ENCODE measurements at regions not wholly inside any gene's neighbourhood (a gene's known extent, or its start where the extent isn't known, plus 50 kb on each side); places are given as distances from the start of the nearest gene placed in this dataset.

GRCh38 chr5:8316608-8317280, 447.8 kb downstream of the MTRR start:
- no peak for DNase-seq
- H3K27ac ChIP-seq (ENCODE audit: low read length) = no peak overlapping the region
- no peaks in the 10 kb centered on the region for H3K36me3 ChIP-seq (ENCODE audit: control insufficient read depth in 2 of 2, extremely low read depth in 1 of 2, insufficient read depth in 1 of 2, low read length in 1 of 2)
- CTCF ChIA-PET = no interaction called here
- WGBS (ENCODE audit: insufficient coverage) = 30% methylated on average over 3 of the region's 6 CpGs
- H3K9me3 Mint-ChIP-seq = peaks cover 2 to 17% (median 5%) of the 10 kb centered on the region in 3 donors
- no peaks in the 10 kb centered on the region for H3K4me1 Mint-ChIP-seq
- H3K36me3 Mint-ChIP-seq = no peaks in the 10 kb centered on the region
- no peaks in the 10 kb centered on the region for H3K27me3 Mint-ChIP-seq
- no peak overlapping the region for H3K4me3 ChIP-seq (ENCODE audit: control insufficient read depth in 1 of 2, extremely low read depth in 1 of 2, low read length in 1 of 2)
- no peak overlapping the region for H3K4me3 Mint-ChIP-seq
- POLR2A ChIA-PET = no interaction called here
- ATAC-seq (replicated peaks in 1 of 4) = no peak
- H3K4me1 ChIP-seq (ENCODE audit: control insufficient read depth in 1 of 2, extremely low read depth in 1 of 2, insufficient read depth in 2 of 2, low read length in 2 of 2) = no peaks in the 10 kb centered on the region
- no peak overlapping the region for H3K27ac Mint-ChIP-seq
- no peaks in the 10 kb centered on the region for H3K27me3 ChIP-seq (replicated peaks in 1 of 2; ENCODE audit: control insufficient read depth in 2 of 2, extremely low read depth in 1 of 2, insufficient read depth in 2 of 2, low read length in 1 of 2)
- H3K9me3 ChIP-seq = no peaks in the 10 kb centered on the region

- Histone ChIP-seq H3K4me3 (ENCODE audit: control insufficient read depth in 1 of 2, extremely low read depth in 1 of 2, low read length in 1 of 2) (no peak overlapping the region), H3K27ac (ENCODE audit: low read length) (no peak overlapping the region), H3K36me3 (ENCODE audit: control insufficient read depth in 2 of 2, extremely low read depth in 1 of 2, insufficient read depth in 1 of 2, low read length in 1 of 2) (no peaks in the 10 kb centered on the region), H3K9me3 (no peaks in the 10 kb centered on the region), H3K4me1 (ENCODE audit: control insufficient read depth in 1 of 2, extremely low read depth in 1 of 2, insufficient read depth in 2 of 2, low read length in 2 of 2) (no peaks in the 10 kb centered on the region), H3K27me3 (replicated peaks in 1 of 2; ENCODE audit: control insufficient read depth in 2 of 2, extremely low read depth in 1 of 2, insufficient read depth in 2 of 2, low read length in 1 of 2) (no peaks in the 10 kb centered on the region)
- Mint-ChIP-seq H3K27me3 (no peaks in the 10 kb centered on the region), H3K27ac (no peak overlapping the region), H3K4me1 (no peaks in the 10 kb centered on the region), H3K36me3 (no peaks in the 10 kb centered on the region), H3K9me3 (peaks cover 3 to 16% (median 5%) of the 10 kb centered on the region in 3 donors), H3K4me3 (no peak overlapping the region)
- ChIA-PET CTCF (no interaction called here), POLR2A (no interaction called here)
- ATAC-seq (replicated peaks in 1 of 4) (no peak), DNase-seq (no peak)
- WGBS (ENCODE audit: insufficient coverage) = 81% methylated on average over 4 of the region's 6 CpGs
These were observed 448.4 kb downstream of the MTRR start for GRCh38 chr5:8317335-8317734.

- no peaks in the 10 kb centered on the region for H3K4me1 Mint-ChIP-seq
- no peaks in the 10 kb centered on the region for H3K36me3 Mint-ChIP-seq
- H3K36me3 ChIP-seq (ENCODE audit: control insufficient read depth in 2 of 2, extremely low read depth in 1 of 2, insufficient read depth in 1 of 2, low read length in 1 of 2) = no peaks in the 10 kb centered on the region
- POLR2A ChIA-PET = no interaction called here
- no peaks in the 10 kb centered on the region for H3K4me1 ChIP-seq (ENCODE audit: control insufficient read depth in 1 of 2, extremely low read depth in 1 of 2, insufficient read depth in 2 of 2, low read length in 2 of 2)
- no peaks in the 10 kb centered on the region for H3K9me3 ChIP-seq
- no peak overlapping the region for H3K27ac ChIP-seq (ENCODE audit: low read length)
- DNase-seq (no peak), ATAC-seq (replicated peaks in 1 of 4) (no peak)
- no peaks in the 10 kb centered on the region for H3K27me3 ChIP-seq (replicated peaks in 1 of 2; ENCODE audit: control insufficient read depth in 2 of 2, extremely low read depth in 1 of 2, insufficient read depth in 2 of 2, low read length in 1 of 2)
- no peak overlapping the region for H3K4me3 Mint-ChIP-seq
- H3K9me3 Mint-ChIP-seq = peaks cover 5 to 13% (median 5%) of the 10 kb centered on the region in 3 donors
- CTCF ChIA-PET = interaction anchor here in 1 of 2 donors (0.5 kb wide), 1 partner anchor 8 kb away, joined by 3 read pairs; no protein-coding TSS in a partner anchor
- H3K27ac Mint-ChIP-seq = no peak overlapping the region
- no peaks in the 10 kb centered on the region for H3K27me3 Mint-ChIP-seq
- H3K4me3 ChIP-seq (ENCODE audit: control insufficient read depth in 1 of 2, extremely low read depth in 1 of 2, low read length in 1 of 2) = no peak overlapping the region
These were observed 451.3 kb downstream of the MTRR start for GRCh38 chr5:8320244-8320643.

GRCh38 chr5:8321272-8321671, 452.3 kb downstream of the MTRR start:
- ATAC-seq (replicated peaks in 1 of 4) (no peak), DNase-seq (no peak)
- no peaks in the 10 kb centered on the region for H3K36me3 ChIP-seq (ENCODE audit: control insufficient read depth in 2 of 2, extremely low read depth in 1 of 2, insufficient read depth in 1 of 2, low read length in 1 of 2)
- WGBS (ENCODE audit: insufficient coverage) = no CpG with 5 or more reads among the region's 1 CpG
- Mint-ChIP-seq H3K4me3 (no peak overlapping the region), H3K9me3 (peaks cover 5 to 13% (median 5%) of the 10 kb centered on the region in 3 donors), H3K27ac (no peak overlapping the region), H3K4me1 (no peaks in the 10 kb centered on the region), H3K27me3 (no peaks in the 10 kb centered on the region), H3K36me3 (no peaks in the 10 kb centered on the region)
- H3K9me3 ChIP-seq = no peaks in the 10 kb centered on the region
- POLR2A ChIA-PET = no interaction called here
- CTCF ChIA-PET = interaction anchor here in 1 of 2 donors (0.6 kb wide), 1 partner anchor 1372 kb away, joined by 3 read pairs; no protein-coding TSS in a partner anchor
- H3K27me3 ChIP-seq (replicated peaks in 1 of 2; ENCODE audit: control insufficient read depth in 2 of 2, extremely low read depth in 1 of 2, insufficient read depth in 2 of 2, low read length in 1 of 2) = no peaks in the 10 kb centered on the region
- no peaks in the 10 kb centered on the region for H3K4me1 ChIP-seq (ENCODE audit: control insufficient read depth in 1 of 2, extremely low read depth in 1 of 2, insufficient read depth in 2 of 2, low read length in 2 of 2)
- H3K4me3 ChIP-seq (ENCODE audit: control insufficient read depth in 1 of 2, extremely low read depth in 1 of 2, low read length in 1 of 2) = no peak overlapping the region
- H3K27ac ChIP-seq (ENCODE audit: low read length) = no peak overlapping the region

GRCh38 chr5:8322484-8322883, 453.5 kb downstream of the MTRR start:
- Mint-ChIP-seq H3K9me3 (peaks cover 1 to 10% (median 5%) of the 10 kb centered on the region in 3 donors), H3K27ac (no peak overlapping the region), H3K4me1 (no peaks in the 10 kb centered on the region), H3K36me3 (no peaks in the 10 kb centered on the region), H3K4me3 (no peak overlapping the region), H3K27me3 (no peaks in the 10 kb centered on the region)
- no peaks in the 10 kb centered on the region for H3K9me3 ChIP-seq
- H3K4me1 ChIP-seq (ENCODE audit: control insufficient read depth in 1 of 2, extremely low read depth in 1 of 2, insufficient read depth in 2 of 2, low read length in 2 of 2) = no peaks in the 10 kb centered on the region
- WGBS (ENCODE audit: insufficient coverage) = no CpG with 5 or more reads among the region's 2 CpGs
- CTCF ChIA-PET = no interaction called here
- H3K36me3 ChIP-seq (ENCODE audit: control insufficient read depth in 2 of 2, extremely low read depth in 1 of 2, insufficient read depth in 1 of 2, low read length in 1 of 2) = no peaks in the 10 kb centered on the region
- POLR2A ChIA-PET = no interaction called here
- no peak overlapping the region for H3K4me3 ChIP-seq (ENCODE audit: control insufficient read depth in 1 of 2, extremely low read depth in 1 of 2, low read length in 1 of 2)
- DNase-seq (no peak), ATAC-seq (replicated peaks in 1 of 4) (no peak)
- no peaks in the 10 kb centered on the region for H3K27me3 ChIP-seq (replicated peaks in 1 of 2; ENCODE audit: control insufficient read depth in 2 of 2, extremely low read depth in 1 of 2, insufficient read depth in 2 of 2, low read length in 1 of 2)
- H3K27ac ChIP-seq (ENCODE audit: low read length) = no peak overlapping the region

GRCh38 chr5:8327016-8327415, 458.1 kb downstream of the MTRR start:
- CTCF ChIA-PET = no interaction called here
- no peaks in the 10 kb centered on the region for H3K27me3 ChIP-seq (replicated peaks in 1 of 2; ENCODE audit: control insufficient read depth in 2 of 2, extremely low read depth in 1 of 2, insufficient read depth in 2 of 2, low read length in 1 of 2)
- H3K9me3 Mint-ChIP-seq = peaks cover 0 to 8% (median 7%) of the 10 kb centered on the region in 3 donors
- no peaks in the 10 kb centered on the region for H3K4me1 ChIP-seq (ENCODE audit: control insufficient read depth in 1 of 2, extremely low read depth in 1 of 2, insufficient read depth in 2 of 2, low read length in 2 of 2)
- peaks cover 0 to under 1% of the 10 kb centered on the region in 2 donors for H3K27me3 Mint-ChIP-seq
- H3K9me3 ChIP-seq = no peaks in the 10 kb centered on the region
- H3K4me3 ChIP-seq (ENCODE audit: control insufficient read depth in 1 of 2, extremely low read depth in 1 of 2, low read length in 1 of 2) = no peak overlapping the region
- no peaks in the 10 kb centered on the region for H3K4me1 Mint-ChIP-seq
- DNase-seq (no peak), ATAC-seq (replicated peaks in 1 of 4) (no peak)
- no peak overlapping the region for H3K27ac Mint-ChIP-seq
- WGBS (ENCODE audit: insufficient coverage) = 100% methylated on average over 1 of the region's 4 CpGs
- POLR2A ChIA-PET = no interaction called here
- no peak overlapping the region for H3K27ac ChIP-seq (ENCODE audit: low read length)
- H3K4me3 Mint-ChIP-seq = no peak overlapping the region
- no peaks in the 10 kb centered on the region for H3K36me3 Mint-ChIP-seq
- H3K36me3 ChIP-seq (ENCODE audit: control insufficient read depth in 2 of 2, extremely low read depth in 1 of 2, insufficient read depth in 1 of 2, low read length in 1 of 2) = no peaks in the 10 kb centered on the region

GRCh38 chr5:8329773-8330172, 460.8 kb downstream of the MTRR start:
- CTCF ChIA-PET = no interaction called here

More at GRCh38 chr5:8329773-8330172, 460.8 kb downstream of the MTRR start:
- POLR2A ChIA-PET = no interaction called here
- no peak overlapping the region for H3K27ac ChIP-seq (ENCODE audit: low read length)
- no peaks in the 10 kb centered on the region for H3K36me3 ChIP-seq (ENCODE audit: control insufficient read depth in 2 of 2, extremely low read depth in 1 of 2, insufficient read depth in 1 of 2, low read length in 1 of 2)
- Mint-ChIP-seq H3K27ac (no peak overlapping the region), H3K4me3 (no peak overlapping the region), H3K27me3 (peaks cover 0 to 4% of the 10 kb centered on the region in 2 donors), H3K4me1 (no peaks in the 10 kb centered on the region), H3K36me3 (no peaks in the 10 kb centered on the region), H3K9me3 (peaks cover 0 to 10% (median 6%) of the 10 kb centered on the region in 3 donors)
- no peaks in the 10 kb centered on the region for H3K9me3 ChIP-seq
- H3K4me1 ChIP-seq (ENCODE audit: control insufficient read depth in 1 of 2, extremely low read depth in 1 of 2, insufficient read depth in 2 of 2, low read length in 2 of 2) = no peaks in the 10 kb centered on the region
- H3K4me3 ChIP-seq (ENCODE audit: control insufficient read depth in 1 of 2, extremely low read depth in 1 of 2, low read length in 1 of 2) = no peak overlapping the region
- DNase-seq (no peak), ATAC-seq (replicated peaks in 1 of 4) (no peak)
- no CpG with 5 or more reads among the region's 5 CpGs for WGBS (ENCODE audit: insufficient coverage)
- no peaks in the 10 kb centered on the region for H3K27me3 ChIP-seq (replicated peaks in 1 of 2; ENCODE audit: control insufficient read depth in 2 of 2, extremely low read depth in 1 of 2, insufficient read depth in 2 of 2, low read length in 1 of 2)
